ENCODE measurements at regions not wholly inside any gene's neighbourhood (a gene's known extent, or its start where the extent isn't known, plus 50 kb on each side); places are given as distances from the start of the nearest gene placed in this dataset.
"Not testable (repeated sequence)": the region's sequence is repeated elsewhere in the genome, so short reads cannot be mapped to it uniquely, and the experiment has no call there.

GRCh38 chr14:82587226-82587625 lies 1053.6 kb upstream of the SEL1L start:
- DNase-seq (ENCODE audit: low read depth) = no peak

- no peak for DNase-seq (ENCODE audit: low read depth)
These were observed 1061.8 kb upstream of the SEL1L start for GRCh38 chr14:82595466-82595865.

- no peak for DNase-seq (ENCODE audit: low read depth)
These were observed 1069.1 kb upstream of the SEL1L start for GRCh38 chr14:82602794-82603193.

DNA sequence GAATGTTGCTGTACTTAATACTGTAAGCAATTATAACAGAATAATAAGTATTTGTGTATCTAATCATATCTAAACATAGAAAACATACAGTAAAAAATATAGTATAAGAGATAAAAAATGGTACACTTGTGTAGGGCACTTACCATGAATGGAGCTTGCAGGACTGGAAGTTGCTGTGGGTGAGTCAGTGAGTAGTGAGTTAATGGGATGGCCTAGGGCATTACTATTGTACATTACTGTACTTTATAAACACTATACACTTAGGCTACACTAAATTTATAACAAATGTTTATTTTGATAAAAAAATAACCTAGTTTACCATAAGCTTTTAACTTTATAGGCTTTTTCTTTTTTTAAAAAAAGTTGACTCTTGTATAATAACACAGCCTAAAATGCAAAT lies 1071.2 kb upstream of the SEL1L start:
- DNase-seq (ENCODE audit: low read depth) = no peak

DNA sequence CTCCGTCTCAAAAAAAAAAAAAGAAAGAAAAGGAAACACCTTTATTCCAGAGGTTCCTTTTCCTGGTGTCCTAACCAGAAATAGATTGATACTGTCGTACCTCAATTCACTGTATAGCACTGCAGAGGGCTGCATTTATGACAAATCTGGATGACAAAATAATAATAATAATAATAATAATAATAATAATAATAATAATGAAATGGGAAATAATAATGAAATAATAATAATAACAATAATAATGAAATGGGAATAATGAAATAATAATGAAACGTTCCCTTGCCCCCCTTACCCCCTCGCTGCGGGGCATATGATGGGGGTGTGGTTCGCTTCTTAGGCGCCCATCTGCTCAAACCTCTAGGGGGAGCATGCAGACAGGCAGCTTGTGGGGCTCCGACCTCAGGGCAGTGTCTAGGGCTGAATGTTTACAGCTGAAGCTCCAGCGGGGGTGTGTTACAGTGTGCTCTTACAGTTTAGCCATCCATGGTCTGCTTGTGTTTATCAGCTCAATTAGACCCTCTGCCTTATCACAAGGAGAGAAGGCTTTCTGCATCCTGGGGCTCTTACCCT lies 1088.3 kb upstream of the SEL1L start:
- no peak for DNase-seq (ENCODE audit: low read depth)

GRCh38 chr14:82626156-82627066 lies 1092.8 kb upstream of the SEL1L start:
- DNase-seq (ENCODE audit: low read depth) = no peak

GRCh38 chr14:82635915-82636314 lies 1102.3 kb upstream of the SEL1L start:
- DNase-seq (ENCODE audit: low read depth) = no peak

DNA sequence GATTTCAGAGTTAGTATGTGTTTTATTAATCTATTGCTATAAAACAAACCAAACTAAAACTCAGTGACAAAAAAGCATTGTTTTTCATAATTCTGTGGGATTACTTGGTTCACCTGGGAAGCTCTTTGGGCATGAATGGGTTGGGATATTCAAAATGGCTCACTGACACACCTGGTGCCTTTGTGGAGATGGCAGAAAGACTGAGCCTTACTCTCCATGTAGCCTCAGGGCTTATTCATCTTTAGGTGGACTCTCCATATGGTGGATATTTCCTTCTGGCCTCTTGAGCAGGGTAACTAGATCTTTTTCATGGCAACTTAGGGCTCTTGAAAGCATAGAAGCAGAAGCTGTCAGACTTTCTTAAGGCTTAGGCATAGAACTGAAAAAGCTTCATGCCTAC lies 1102.8 kb upstream of the SEL1L start:
- no peak for DNase-seq (ENCODE audit: low read depth)

DNA sequence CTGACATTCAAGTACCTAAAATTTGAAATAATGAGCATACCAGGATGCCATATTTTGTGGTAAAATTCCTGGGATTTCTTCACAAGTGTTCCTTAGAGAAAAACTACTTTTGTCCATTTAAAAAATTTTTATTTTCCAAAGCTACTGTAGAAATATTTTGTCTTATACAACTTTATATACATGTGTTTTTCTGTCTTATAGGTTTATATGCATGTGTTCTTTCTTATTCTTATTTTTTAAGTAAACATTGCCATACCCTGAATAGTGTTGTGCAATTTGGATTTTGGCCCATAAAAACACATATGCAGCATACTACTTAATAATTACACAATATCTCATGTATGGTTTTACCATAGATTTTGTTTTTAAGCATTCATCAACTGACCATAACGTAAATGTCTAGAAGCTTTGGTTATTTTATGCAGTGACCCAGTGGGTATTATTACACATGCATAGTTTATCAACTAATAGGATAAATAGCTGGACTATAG lies 1107.4 kb upstream of the SEL1L start:
- no peak for DNase-seq (ENCODE audit: low read depth)

GRCh38 chr14:82642425-82642824 lies 1108.8 kb upstream of the SEL1L start:
- peak; percentile 0 for DNase-seq (ENCODE audit: low read depth)

DNA sequence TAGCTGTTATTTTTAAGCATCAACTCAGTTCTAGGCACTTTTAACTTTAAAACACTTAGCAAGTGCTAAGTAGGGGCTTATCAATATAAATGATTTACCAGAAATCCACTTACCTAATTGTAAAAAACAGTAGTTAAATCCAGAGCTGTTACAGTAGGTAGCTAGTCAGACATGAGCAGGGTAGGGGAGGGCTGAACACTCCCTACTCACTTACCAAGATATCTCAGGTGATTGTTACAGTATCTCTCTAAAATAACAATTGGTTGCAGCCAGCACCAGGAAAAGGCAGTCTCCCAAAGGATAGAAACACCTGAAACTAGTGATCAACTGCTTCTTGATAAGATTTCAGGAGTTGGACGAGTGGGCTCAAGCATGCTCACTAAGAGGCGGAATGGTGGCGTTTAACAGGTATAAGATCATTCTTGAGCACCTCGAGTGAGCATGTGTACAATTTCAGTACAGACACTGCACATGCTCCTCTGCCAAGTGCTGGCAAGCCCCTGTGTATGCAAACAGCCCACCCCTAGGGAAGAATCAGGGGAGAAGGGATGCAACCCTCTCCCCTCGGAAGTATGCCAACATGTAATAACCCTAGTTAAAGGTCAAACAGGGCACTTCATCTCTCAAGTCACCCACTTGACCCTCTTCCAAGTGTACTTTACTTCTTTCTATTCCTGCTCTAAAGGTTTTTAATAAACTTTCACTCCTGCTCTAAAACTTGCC lies 1113.6 kb upstream of the SEL1L start:
- no peak for DNase-seq (ENCODE audit: low read depth)

DNA sequence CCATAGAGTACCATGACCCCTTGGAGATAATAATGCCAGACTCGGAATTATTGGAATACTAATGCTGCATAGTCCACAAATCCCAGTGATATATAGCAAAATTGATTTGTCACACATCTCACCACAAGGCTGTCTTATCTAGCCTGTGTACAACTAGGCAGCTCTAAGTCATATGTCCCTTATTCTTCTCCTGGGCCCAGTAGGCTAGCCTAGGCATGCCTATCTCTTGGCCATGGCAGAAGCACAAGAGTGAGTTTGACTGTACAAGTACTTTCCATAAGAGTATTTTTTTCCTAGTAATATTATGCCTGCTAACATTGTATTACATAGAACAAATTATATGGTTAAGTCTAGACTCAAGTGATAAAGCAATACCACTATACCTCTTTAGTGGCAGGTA lies 1122.1 kb upstream of the SEL1L start:
- DNase-seq (ENCODE audit: low read depth) = no peak

- no peak for DNase-seq (ENCODE audit: low read depth)
These were observed 1123.6 kb upstream of the SEL1L start for GRCh38 chr14:82657186-82657675.

DNA sequence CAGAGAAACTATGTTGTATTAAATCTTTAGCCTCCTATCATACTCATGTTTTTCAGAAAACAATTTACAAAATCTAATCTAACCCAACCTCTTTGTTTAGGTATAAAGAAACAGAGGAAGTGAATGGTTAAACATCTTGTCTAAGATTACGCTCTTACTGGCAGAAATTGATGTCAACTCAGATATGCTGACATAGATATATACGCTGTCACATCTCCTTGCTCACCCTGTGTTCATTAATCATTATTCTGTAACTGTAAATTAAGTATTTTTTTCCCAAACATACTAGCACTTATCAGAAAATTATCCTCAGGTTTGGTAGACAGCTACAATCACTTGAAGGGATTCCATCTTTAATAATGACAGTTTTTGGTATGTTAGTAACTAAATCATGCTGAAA lies 1127.6 kb upstream of the SEL1L start:
- no peak for DNase-seq (ENCODE audit: low read depth)

GRCh38 chr14:82667006-82667405 lies 1133.4 kb upstream of the SEL1L start:
- DNase-seq (ENCODE audit: low read depth) = no peak

- DNase-seq (ENCODE audit: low read depth) = no peak
These were observed 1133.8 kb upstream of the SEL1L start for GRCh38 chr14:82667501-82667900.

- DNase-seq (ENCODE audit: low read depth) = no peak
These were observed 1142.8 kb upstream of the SEL1L start for GRCh38 chr14:82676403-82676802.

GRCh38 chr14:82689948-82690347 lies 1156.3 kb upstream of the SEL1L start:
- no peak for DNase-seq (ENCODE audit: low read depth)

DNA sequence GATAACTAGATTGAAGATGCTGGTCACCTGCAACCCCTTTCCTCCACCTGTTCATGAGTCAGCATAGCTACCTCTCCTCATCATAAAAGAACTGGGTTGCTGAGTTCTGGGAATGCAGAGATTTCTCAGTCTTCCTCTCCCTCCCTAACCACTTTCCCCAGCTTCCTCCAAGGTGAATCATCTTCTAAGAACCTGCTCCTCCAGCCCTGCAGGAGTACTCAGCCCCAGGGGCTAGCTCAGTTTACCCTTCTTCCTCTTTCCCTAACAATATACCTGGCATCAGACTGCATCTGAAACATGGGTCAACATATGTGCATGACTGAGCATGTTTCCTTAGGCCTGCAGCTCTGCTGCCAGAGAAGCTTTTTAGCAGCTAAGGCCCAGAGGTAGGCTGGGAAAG lies 1157.5 kb upstream of the SEL1L start:
- not testable (repeated sequence) for DNase-seq (ENCODE audit: low read depth)

DNA sequence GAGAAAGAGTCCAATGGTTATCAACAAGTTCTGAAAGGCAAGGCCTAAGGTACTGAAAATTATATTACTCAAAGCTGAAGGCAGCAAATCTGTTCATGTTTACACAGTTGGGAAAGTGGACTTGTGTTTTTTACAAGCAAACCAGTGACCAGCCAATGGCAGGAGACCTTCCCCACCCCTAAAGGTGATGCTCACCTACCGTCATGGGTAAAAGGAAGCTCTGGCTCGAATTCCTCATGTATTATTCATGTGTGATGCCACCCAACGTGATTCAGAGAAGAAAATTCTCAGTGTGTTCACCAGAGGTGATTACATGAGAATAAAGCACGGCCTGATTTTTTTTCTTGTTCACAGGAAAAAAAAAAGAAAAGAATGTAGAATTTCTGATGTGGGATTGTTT lies 1161.2 kb upstream of the SEL1L start:
- no peak for DNase-seq (ENCODE audit: low read depth)

GRCh38 chr14:82704218-82704617 lies 1170.6 kb upstream of the SEL1L start:
- DNase-seq (ENCODE audit: low read depth) = no peak

DNA sequence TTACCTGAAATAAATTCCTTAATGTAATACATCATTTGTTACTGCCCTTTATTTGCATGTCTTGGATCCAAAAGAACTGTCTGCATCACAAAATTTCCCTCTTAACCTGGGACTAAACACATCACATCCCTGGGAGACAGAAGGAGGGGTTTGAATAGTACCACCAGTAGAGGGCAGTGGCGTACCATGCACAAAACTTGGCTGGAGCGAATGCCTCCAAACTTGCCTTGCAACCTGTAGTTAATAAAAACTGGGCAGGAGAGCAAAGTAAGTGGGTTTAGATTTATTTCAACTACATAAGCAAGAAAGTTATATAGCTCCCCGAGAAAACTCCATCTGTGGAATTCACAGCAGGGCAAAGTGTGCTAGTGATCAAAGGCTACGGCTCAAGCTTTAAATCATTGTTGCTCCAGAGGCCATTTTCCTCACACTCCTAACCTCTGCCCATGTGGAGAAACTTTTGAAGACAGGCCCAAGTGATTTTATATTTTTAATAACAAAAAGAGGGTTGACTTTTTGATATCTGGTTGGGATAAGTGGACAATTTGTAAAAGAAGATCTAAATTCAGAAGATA lies 1176.7 kb upstream of the SEL1L start:
- no peak for DNase-seq (ENCODE audit: low read depth)

Measured in T follicular helper cell (primary cell).